Neural cell (in vitro differentiated cells): ENCODE measurements at regions not wholly inside any gene's neighbourhood (a gene's known extent, or its start where the extent isn't known, plus 50 kb on each side); places are given as distances from the start of the nearest gene placed in this dataset.

Experiments
- POLR2AphosphoS5 ChIP-seq: IDR thresholded peaks from 2 replicates; pipeline ENCODE4 v1.6.1; 2012
- TF ChIP-seq, protein P1 (sequence below): fragments of 450-650 bp; IDR thresholded peaks from 2 replicates; pipeline ENCODE4 v1.5.1; 2014; ENCODE audit warnings: antibody characterized with exemption, mild to moderate bottlenecking, moderate library complexity; ENCODE audit not compliant: poor library complexity, severe bottlenecking

DNA sequence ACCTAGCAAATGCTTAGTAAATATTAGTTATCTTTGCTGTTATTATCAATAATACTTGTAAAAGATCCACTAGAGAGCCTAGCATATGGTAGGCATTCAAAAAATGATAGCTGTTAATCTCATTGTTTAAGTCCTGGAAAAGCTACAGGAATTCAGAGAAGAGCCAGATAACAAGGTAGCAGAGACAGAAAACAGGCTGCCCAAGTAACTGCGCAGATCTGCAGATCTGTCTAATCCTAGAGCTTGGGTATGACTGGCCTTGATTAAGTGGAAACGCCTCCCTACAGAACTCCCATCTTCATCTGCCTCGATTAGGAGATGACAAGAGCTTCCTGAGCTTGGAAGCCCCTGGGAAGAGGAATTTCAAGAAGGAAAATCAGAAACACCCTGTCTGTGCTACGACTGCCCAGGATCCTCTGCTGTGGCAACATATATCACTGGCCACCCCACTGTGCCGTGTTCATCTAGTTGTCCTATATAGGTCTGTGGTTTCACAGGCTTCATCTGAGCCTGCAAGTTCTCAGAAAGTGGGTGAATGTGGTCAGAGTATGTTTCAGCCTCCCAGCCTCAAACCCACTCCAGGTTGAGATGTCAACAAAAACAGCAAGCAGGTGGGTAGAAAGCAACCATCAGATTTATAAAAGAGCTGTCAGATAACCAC lies 151.5 kb upstream of the PKDCC start:
- TF ChIP-seq, protein P1, sequence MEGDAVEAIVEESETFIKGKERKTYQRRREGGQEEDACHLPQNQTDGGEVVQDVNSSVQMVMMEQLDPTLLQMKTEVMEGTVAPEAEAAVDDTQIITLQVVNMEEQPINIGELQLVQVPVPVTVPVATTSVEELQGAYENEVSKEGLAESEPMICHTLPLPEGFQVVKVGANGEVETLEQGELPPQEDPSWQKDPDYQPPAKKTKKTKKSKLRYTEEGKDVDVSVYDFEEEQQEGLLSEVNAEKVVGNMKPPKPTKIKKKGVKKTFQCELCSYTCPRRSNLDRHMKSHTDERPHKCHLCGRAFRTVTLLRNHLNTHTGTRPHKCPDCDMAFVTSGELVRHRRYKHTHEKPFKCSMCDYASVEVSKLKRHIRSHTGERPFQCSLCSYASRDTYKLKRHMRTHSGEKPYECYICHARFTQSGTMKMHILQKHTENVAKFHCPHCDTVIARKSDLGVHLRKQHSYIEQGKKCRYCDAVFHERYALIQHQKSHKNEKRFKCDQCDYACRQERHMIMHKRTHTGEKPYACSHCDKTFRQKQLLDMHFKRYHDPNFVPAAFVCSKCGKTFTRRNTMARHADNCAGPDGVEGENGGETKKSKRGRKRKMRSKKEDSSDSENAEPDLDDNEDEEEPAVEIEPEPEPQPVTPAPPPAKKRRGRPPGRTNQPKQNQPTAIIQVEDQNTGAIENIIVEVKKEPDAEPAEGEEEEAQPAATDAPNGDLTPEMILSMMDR = no peak
- no peak for TF ChIP-seq POLR2AphosphoS5
